Fibroblast of peridontal ligament (primary cell): ENCODE measurements at regions not wholly inside any gene's neighbourhood (a gene's known extent, or its start where the extent isn't known, plus 50 kb on each side); places are given as distances from the start of the nearest gene placed in this dataset.
"Not testable (repeated sequence)": the region's sequence is repeated elsewhere in the genome, so short reads cannot be mapped to it uniquely, and the experiment has no call there.

ENCODE experiments used
- DNase-seq: peaks from one replicate; pipeline ENCODE4 v3.0.0-alpha.2; 2010; ENCODE audit errors: extremely low read depth

DNA sequence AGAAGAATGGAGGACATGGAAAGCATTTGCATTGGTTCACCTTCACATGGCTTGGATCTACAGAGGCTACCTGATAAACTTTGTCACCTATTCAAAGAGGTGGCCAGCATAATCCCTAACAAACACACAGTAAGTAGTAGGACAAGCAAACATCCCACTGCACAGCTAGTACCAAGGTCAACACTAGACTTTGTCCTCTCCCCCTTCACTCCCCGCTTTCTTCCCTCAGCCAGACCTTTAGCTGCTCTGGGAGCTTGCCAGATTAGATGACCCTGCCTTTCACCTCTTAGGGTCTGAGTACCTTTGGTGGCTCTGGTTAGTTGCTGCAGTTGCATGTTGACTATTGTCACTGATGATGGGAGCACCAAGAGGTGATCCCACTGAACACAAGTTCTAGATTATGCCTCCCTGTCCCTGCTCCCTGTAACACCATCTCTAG, 211.3 kb downstream of the CCDC74A start:
- DNase-seq: not testable (repeated sequence)

DNA sequence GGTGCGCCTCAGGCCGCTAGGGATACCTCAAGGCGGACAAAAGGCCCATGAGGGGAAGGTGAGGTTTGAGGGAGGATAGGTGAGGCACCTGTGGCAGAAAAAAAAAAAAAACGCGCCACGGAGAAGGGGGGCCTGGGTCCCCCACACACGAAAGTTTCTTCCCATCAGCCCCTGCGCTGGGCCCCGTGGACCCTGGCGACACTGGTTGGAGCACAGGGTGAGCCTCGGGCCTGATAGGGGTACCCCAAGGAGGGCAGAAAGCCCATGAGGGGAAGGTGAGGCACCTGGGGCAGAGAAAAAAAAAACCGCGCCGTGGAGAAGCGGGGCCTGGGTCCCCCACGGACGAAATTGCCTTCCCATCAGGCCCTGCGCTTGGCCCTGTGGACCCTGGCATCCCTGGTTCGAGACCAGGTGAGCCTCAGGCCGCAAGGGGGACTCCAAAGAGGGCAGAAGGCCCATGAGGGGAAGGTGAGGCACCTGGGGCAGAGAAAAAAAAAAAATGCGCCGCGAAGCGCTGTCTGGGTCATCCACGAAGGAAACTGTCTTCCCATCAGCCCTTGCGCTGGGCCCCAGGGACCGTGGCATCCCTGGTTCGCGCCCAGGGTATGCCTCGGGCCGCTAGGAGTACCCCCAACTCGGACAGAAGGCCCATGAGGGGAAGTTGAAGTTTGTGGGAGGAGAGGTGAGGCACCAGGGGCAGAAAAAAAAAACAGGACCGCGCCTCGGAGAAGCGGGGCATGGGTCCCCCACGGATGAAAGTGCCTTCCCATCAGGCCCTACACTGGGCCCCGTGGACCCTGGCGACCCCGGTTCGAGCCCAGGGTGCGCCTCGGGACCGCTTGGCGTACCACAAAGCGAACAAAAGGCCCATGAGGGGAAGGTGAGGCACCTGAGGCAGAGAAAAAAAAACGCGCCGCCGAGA, 226.2 kb downstream of the CCDC74A start:
- DNase-seq: no peak

DNA sequence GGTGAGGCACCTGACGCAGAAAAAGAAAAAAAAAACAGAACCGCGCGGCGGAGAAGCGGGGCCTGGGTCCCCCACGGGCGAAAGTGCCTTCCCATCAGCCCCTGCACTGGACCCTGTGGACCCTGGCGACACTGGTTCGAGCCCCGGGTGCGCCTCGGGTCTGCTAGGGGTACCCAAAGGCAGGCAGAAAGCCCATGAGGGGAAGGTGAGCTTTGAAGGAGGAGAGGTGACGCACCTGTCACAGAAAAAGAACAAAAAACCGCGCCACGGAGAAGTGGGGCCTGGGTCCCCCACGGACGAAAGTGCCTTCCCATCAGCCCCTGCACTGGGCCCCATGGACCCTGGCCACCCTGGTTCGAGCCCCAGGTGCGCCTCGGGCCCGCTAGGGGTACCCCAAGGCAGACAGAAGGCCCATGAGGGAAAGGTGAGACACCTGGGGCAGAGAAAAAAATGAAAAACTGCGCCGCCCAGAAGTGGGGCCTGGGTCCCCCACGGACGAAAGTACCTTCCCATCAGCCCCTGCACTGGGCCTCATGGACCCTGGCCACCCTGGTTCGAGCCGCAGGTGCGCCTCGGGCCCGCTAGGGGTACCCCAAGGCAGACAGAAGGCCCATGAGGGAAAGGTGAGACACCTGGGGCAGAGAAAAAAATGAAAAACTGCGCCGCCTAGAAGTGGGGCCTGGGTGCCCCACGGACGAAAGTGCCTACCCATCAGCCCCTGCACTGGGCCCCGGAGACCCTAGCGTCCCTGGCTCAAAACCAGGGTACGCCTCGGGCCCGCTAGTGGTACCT, 227.4 kb downstream of the CCDC74A start:
- DNase-seq: no peak

DNA sequence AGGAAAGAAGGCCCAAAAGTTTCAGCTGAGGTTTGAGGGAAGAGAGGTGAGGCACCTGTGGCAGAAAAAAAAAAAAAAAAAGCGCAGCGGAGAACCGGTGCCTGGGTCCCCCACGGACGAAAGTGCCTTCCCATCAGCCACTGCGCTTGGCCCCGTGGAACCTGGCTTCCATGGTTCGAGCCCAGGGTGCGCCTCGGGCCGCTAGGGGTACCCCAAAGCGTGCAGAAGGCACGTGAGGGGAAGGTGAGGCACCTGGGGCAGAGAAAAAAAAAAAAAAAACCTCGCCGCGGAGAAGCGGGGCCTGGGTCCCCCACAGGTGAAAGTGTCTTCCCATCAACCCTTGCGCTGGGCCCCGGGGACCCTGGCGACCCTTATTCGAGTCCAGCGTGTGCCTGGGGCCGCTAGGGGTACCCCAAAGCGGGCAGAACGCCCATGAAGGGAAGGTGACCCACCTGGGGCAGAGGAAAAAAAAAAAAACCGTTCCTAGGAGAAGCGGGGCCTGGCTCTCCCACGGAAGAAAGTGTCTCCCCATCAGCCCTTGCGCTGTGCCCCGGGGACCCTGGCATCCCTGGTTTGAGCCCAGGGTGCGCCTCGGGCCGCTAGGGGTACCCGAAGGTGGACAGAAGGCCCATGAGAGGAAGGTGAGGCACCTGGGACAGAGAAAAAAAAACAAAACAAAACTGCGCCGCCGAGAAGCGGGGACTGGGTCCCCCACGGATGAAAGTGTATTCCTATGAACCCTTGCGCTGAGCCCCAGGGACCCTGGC, 228.6 kb downstream of the CCDC74A start:
- no peak for DNase-seq

DNA sequence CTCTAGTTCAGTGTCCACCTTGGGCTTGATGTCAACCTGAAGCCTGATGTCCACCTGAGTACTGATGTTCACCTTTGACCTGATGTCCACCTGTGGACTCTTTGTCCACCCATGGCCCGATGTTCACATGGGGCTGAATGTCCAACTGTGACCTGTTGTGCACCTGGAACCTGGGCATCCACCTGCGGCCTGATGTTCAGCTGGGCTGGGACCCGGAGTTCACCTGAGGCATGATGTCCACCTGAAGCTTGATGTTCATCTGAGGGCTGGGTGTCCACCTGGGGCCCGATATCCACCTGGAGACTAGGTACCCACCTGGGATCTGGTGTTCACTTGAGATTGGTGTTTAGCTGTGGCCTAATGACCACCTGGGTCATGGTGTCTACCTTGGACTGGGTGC, 231.3 kb downstream of the CCDC74A start:
- DNase-seq: not testable (repeated sequence)

DNA sequence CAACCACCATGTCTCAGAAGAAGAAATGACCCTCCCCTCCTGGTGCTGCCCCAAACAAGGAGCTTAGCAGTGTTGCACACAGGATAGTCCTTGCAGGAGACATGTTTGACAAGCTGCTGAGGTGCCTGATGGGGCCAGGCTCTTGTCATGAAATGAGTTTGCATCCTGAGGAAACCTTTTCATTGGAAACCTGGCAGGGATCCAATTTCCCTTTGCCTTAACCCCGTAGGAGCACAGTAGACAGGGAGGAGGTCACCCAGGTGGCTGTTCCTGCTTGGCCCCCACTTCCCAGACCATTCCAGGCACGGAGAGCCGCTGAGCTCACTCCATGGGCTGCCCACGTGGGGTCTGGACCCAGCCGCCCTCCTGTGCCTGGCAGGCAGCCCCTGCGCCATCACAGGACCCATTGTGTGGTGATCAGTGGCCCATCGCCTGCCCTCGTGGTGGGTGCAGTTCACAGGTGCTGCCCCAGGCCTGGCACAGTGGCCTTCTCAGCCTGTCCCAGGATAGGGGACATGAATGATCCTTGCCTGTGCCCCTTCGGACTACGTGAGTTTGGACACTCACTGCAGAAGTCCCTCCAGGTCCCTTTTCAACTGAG, 247.4 kb downstream of the CCDC74A start:
- not testable (repeated sequence) for DNase-seq

DNA sequence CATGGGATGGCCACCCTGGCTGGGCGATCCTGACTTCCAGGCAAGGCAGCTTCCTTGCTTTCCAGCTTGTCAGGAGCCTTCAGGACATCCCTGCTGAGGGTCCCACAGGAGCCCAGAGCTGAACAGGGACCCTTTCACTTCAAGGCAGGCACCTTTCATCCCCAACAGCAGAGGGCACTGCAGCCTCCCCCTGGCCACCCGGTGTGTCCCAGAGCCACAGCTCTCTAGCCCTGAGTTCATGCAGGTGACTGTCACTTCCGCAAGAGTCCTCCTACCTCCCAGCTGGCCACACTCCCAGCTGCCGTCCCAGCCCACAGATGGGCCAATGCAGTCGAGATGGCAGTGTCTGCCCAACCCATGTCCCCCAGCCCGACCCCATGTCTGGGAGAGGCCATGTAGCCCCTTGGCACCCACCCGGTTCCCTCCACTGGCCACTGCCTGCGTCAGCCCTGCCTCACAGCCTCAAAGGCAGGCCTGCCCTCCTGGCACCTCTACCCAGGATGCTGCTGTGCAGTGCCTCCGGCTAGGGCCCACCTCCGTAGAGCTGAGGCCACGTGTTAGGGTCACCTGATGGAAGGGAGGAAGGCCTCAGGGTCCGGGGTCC, 248.3 kb downstream of the CCDC74A start:
- not testable (repeated sequence) for DNase-seq

DNA sequence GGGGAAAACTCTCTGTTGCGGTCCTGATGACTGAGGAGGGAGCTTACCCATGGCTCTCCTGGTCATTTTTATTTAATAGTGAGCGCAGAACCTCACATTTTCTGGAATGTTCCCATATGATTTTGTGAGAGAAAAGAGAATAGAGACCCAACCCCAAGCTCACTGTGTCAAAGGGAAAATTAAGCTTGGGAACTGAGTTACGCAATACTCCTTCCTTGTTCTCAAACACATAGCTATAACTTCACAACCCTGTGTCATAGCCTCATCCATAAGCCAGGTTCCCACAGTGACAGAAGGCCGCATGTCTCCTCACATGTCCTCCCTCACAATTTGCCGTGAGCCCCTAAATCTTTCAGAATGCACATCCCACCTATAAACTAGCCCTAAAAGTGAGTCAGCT, 252.8 kb downstream of the CCDC74A start:
- DNase-seq: not testable (repeated sequence)

DNA sequence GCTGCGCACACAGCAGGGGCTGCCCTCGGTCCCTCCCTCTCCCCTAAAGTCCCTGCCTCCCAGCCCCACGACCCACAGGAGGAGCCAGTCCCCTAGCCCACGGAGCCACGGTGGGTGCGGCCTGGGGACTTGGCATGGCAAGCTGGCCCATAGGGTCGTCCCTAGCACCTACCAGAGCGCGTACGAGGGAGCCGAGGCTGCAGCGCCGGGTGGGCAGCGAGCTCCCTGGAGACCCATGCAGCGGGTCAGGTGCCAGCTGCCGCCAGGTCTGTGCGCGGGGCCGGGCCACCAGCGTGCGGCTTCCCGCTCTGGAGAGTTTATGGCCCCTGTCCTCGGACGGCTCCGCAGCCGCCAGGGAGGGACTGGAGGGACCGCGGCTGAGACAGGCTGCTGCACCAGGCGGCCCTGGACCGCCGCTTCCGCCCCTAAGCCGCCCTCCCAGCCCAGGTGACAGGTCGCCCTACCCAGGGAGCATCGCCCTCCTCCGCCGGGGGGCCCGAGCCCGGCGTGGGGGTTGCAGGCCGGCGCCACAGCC, 273.6 kb downstream of the CCDC74A start:
- DNase-seq: no peak

DNA sequence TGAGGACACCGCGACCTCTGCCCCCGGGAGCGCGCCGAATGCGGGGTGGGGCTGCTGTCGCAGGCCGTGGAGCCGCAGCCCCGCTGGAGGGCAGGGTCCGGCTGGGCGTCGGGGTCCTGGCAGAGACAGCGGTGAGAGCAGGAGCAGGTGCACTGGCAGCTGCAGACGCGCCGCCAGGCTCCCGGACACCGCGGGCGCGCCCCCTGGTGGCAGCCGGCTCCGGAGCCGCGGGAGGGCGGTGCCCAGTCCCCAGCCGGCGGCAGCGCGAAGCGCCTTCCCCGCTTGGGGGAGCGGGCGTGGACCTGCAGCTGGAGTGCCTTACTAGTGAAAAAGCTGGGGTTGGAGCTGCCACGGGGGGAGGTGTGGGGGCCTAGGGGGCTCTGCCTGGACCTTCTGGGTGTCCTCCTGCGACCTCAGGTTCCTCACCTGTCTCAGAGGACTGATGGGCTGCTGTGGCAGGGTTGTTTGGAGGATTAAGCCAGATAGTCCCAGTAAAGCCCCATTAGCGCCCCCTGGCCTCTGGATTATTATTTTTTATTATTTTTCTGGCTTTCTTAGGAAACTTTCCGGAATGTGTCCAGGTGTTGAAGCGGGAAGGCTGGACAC, 274.2 kb downstream of the CCDC74A start:
- peak; percentile 38 for DNase-seq

DNA sequence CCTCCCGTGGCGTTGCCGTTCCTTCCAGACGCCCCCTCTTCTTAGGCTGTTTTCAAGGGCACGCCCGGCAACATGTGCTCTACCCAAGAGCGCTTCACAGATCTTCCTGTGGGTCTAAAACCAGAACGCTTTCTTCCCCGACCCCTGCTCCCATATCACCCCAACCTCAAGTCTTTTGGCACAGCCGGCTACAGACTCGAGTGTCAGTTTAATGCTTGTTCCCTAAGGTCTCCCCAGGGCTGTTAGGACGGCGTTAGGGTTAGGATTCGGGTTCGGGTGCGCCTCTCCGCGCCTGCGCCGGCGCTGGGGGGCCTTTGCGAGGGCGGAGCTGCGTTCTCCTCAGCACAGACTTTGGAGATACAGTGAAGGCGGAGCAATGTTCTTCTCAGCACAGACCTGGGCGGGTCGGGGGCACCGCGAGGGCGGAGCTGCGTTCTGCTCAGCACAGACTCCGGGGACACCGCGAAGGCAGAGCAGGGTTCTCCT, 274.7 kb downstream of the CCDC74A start:
- DNase-seq: peak; percentile 6

DNA sequence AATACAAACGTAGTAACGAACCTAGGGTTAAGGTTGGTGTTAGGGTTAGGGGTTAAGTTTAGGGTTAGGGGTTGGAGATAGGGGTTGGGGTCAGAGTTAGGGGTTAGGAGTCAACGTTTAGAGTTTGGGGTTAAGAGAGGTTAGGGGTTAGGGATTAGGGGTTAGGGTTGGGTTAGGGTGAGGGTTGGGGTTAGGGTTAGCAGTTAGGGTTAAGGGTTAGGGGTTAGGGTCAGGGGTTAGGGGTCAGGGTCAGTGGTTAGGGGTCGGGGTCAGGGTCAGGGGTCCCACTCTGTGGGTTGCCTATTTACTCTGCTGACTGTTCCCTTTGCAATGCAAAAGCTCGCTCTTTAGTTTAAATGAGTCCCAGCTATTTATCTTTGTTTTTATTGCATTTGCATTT, 275.5 kb downstream of the CCDC74A start:
- DNase-seq: not testable (repeated sequence)

DNA sequence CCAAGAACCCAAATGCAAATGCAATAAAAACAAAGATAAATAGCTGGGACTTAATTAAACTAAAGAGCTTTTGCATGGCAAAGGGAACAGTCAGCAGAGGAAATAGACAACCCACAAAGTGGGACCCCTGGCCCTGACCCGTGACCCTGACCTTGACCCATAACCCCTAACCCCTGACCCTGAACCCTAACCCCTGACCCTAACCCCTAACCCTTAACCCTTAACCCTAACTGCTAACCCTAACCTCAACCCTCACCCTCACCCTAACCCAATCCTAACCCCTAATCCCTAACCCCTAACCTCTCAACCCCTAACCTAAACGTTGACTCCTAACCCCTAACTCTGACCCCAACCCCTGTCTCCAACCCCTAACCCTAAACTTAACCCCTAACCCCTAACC, 284.9 kb downstream of the CCDC74A start:
- not testable (repeated sequence) for DNase-seq

DNA sequence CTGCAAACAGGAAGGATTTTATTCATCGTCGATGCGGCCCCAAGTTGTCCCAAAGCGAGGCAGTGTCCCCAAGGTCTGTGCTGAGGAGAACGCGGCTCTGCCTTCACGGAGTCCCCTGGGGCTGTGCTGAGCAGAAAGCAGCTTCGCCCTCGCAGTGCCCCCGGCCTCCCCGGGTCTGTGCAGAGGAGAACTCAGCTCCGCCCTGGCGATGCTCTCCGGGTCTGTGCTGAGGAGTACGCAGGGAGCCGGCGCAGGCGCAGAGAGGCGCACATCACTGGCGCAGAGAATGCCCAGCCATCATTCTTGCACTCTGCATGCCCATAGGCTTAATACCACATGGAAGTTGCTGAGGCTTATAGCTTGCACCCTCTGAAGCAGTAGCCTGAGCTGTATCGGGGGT, 285.7 kb downstream of the CCDC74A start:
- DNase-seq: not testable (repeated sequence)

DNA sequence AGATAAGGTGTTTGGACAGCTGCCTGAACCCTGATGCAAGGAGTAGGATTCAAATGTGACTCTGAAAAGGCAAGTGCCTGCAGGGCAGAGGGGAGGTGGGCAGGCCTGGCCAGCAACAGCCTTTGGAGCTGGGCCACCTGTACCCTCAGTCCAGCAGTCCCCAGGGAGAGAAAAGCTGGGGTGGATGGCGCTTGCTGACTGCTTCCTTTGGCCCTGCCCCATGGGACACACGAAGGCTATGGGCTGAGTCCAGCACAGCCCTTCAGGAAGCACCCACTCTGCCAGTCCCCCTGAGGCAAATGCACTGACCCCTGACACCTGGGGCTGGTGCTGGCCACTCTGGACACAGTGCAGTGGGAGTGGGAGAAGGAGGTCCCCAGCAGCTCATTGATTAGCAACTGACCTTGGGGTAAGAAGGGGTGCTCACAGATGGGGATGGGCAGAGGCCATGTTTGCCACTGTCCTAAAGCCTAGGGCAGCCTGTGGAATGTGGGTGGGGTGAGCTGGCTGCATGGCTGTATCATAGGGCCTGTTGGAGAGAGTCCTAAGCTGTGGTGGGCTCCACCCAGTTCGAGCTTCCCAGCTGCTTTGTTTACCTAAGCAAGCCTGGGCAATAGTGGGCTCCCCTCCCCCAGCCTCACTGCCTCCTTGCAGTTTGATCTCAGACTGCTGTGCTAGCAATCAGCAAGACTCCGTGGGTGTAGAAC, 290.7 kb downstream of the CCDC74A start:
- DNase-seq: not testable (repeated sequence)

DNA sequence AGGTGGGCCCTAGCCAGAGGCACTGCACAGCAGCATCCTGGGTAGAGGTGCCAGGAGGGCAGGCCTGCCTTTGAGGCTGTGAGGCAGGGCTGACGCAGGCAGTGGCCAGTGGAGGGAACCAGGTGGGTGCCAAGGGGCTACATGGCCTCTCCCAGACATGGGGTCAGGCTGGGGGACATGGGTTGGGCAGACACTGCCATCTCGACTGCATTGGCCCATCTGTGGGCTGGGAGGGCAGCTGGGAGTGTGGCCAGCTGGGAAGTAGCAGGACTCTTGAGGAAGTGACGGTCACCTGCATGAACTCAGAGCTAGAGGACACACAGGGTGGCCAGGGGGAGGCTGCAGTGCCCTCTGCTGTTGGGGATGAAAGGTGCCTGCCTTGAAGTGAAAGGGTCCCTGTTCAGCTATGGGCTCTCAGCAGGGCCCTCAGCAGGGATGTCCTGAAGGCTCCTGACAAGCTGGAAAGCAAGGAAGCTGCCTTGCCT, 294.6 kb downstream of the CCDC74A start:
- not testable (repeated sequence) for DNase-seq

DNA sequence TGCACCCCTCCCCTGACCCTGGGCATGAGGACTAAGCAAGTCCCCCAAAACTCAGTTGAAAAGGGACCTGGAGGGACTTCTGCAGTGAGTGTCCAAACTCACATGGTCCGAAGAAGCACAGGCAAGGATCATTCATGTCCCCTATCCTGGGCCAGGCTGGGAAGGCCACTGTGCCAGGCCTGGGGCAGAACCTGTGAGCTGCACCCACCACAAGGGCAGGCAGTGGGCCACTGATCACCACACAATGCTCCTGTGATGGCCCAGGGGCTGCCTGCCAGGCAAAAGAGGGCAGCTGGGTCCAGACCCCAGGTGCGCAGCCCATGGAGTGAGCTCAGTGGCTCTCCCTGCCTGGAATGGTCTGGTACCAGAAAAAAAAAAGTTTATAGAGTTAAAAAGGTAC, 295.4 kb downstream of the CCDC74A start:
- DNase-seq: not testable (repeated sequence)

DNA sequence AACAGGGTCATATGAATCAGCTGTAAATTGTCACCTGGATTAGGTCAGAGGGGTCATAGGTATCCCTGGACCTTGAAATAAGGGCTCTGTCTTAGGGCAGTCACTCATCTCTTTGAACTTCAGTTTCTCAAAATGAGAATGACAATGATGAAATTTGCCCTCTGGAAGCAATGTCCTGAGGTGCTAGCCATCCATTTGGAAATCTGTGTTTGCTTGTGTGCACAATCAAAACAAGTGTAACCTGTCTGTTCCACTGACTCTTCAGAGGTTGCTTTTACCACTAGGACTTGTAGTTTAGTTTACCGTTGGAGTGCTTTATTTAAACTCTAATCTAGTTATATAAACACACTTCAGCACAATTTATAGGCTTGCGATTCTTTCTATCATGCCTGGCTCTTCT, 297.3 kb downstream of the CCDC74A start:
- not testable (repeated sequence) for DNase-seq

DNA sequence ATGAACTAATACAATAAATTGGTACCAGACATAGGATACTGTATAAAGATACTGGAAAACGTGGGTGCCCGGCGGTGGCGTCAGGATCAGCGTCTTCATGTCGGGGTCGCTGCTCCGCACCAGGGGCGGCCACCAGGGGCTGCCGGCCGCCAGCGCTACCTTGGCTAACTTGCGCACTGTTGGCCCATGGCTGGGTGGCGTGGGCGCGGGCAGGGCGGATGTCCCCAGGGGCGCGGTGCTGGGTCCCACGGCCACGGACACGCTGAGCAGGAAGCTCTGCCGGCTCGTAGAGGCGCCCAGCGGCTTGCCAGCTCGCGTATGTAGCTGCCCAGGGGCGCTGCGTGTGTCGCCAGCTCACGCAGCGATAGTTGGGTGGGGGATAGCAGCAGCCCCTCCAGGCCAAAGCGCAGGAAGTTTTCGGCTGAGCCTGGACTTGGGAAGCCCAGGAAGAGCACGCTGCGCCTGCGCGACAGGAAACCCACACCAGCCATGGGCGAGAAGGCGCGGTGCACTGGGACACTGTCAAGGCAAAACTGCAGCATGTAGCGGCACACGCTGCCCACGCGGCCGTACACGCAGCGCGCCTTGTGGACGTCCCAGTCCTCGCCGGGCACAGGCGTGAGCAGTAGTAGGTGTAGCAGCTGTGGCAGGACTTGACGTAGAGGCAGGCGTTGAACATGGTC, 299.9 kb downstream of the CCDC74A start:
- no peak for DNase-seq
